GM21619 (cell line): ENCODE measurements at regions not wholly inside any gene's neighbourhood (a gene's known extent, or its start where the extent isn't known, plus 50 kb on each side); places are given as distances from the start of the nearest gene placed in this dataset.

Source experiments
- ATAC-seq: cut with Tn5 transposase; IDR thresholded peaks from one replicate; pipeline ENCODE4 v1.9.1; 2021; ENCODE audit not compliant: unreplicated experiment

DNA sequence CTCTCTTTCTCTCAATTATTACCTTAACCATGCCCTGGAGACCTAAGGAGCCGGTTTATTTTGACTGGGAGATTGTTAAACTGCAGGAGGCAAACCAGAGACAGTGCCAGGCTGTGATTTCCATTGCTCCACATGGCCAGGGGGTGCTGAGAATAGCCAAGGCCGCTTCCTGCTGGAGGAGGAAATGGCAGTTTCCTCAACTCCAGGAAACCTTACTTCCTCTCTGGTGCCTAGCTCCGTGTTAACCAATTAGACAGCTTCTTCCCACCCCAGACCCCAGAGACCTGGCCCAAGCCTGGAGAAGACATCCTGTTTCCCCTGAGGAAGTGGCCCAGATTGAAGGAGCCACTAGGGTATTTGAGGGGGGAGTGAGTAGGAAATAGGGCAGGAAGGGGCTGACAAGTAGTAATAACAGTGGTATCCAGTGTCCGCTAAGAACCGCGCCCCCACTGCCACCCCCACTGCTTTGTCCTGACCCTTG is 161.2 kb downstream of the PLPP3 start:
- no peak for ATAC-seq

DNA sequence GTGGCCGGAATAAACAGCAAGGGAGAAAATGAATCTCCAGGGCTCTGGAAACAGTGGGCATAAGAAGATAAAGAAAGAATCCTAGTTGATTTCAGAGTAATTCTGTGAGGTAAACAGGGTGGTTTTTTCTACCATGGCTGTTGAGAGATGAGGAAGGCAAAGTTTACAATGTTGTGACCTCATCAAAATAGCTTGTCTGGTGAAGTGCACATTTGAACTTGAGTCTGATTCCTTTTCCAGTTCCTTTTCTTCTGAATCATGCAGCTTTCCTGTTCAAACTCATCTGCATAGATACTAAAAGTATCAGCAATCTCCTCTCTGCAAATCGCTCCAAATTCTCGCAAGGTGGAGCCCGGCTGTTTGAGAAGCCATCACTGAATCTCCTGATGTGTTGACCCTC is 161.7 kb downstream of the PLPP3 start:
- ATAC-seq, result no peak

DNA sequence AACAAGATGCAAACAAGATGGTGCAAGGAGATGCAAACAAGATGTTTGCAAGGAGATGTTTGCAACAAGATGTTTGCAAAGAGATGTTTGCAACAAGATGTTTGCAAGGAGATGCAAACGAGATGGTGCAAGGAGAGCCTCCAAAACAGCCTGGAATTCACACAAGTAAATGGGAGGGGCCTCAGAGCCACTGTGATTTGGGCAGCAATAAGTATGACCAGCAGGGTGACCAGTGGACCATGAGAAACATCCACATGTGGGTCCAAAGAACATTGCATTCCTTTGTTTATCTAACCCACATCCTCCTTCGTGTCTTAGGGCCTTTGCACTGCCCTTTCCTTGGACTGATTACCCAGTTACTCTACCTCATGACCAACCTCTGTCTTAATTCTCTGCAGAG is 162.9 kb downstream of the PLPP3 start:
- no peak for ATAC-seq

DNA sequence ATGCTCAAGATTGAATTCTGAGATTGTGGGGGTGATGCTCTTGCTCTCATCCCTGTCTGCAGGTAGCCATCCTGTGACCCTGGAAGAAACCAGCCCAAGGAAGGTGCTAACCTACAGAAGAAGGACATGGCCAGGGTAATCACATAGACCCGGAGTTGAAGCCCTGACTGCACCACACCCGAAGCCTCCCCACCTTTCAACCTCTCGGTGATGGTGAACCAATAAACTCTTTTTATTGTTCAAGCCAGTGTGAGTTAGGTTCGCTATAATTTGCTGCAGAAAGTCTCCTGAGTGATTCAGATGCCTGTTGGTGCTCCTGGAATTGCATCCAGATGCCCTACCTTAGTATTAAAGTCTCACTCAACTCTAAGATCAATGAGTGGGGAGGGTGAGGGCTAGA is 163.6 kb downstream of the PLPP3 start:
- no peak for ATAC-seq

DNA sequence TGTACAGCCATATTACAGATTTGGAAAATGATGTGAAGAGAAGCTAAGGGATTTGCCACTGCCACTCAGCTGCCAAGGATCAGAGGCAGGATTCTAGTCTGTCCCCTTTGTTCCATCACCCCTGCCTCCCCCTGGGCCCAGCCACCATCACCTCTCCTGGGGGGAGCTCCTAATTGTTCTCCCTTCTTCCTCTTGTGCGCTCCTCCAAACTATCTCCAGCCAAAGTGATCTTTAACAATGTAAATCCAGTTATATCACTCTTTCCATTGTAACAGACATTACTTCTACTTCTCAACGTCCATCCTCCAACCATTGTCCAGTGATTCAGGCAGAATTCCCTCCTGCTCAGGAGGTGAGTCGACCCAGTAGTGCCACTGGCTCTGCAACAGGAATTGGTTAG is 164.1 kb downstream of the PLPP3 start:
- no peak for ATAC-seq

DNA sequence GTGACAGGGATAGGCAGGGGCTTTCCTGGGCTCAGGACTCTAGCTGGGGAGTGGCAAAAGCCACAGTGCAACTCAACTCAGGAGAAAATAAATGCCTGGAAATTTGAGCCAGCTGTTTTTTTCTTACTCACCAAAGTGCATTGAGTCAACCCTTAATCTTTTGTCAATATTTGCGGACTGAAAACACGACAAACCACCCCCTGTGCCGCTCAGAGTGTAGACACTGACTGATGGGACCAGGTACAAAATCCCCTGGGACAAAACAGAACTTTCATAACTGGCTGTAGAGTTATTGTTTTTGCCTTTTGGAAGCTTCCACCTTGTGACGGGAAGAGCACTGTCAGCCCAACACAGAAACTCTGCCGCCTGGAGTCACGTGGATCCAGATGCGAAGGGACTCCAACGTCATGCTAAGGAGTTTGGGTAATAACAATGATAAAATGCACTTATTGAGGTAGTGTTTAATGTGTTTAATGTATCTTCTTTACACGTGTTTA is 164.6 kb downstream of the PLPP3 start:
- no peak for ATAC-seq

DNA sequence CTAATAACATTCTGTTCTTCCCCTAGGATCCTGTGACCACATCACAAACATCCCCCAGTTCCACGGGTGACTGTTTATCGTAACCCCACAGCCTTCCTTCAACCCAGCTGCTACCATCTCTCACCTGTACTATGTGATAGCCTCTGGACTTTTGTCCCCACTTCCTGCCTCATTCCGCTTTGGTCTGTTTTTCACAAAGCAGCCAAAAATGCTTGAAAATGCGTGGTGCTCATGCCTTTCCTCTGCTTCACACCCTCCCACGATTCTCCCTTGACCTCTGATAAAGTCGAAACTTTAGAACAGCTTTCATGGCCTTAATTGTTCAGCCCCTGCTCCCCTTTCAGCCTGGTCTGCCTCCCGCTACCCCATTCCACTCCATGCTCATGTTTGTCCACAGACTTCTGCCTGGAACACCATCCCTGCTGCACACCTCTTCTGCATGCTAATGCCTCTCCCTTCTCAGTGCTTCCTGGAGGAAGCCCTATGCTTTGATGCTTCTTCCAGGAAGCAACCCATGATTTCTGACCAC is 165.6 kb downstream of the PLPP3 start:
- ATAC-seq, result no peak

DNA sequence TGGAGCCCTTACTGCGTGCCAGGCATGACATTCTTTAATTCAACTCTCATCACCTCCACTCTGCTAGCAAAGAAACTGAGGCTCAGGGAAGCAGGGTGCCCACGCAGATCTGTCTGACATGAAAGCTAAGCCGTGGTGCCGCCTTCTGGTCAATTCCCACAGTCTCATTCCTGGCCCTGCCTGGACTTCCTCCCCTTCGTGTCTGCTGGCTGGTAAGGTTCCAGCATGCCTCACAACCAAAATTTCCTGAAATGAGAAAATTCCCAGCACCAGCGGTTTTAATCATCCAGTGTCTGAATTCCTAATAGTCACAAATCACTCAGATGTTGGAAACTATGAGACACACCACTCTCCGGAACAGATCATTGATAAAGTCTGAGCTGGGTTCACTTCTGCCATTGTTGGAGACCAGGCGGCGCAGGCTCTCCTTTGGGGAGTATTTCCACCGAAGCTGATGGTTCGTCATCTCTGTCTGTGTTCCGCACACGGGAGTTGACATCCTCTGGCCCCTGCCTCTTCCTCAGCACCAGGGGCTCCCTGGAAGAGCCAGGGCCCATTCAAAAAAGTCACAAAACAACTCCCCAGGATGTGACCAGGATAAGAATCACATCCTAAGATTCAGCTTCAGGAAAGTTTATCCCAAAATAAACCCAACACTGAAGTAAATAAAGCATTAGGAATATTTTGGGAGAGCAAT is 167.7 kb downstream of the PLPP3 start:
- no peak for ATAC-seq

DNA sequence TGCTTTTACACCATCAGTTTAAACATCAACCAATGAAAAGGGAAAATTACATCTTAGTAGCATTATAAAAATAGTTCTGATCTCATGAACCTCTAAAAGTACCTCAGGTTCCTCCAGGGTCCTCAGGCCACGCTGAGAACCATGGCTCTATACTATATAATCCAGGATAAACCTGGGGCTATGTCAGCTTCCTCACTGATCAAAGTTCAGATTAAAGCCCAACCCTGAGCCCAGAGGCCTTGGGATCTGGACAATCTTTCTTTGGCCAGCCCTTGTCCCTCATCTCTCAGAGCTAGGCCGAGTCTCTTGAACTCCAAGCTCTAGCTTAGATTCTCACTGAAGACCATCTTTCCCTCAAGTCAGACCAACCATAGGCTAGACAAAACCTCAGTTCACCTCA is 168.3 kb downstream of the PLPP3 start:
- no peak for ATAC-seq

DNA sequence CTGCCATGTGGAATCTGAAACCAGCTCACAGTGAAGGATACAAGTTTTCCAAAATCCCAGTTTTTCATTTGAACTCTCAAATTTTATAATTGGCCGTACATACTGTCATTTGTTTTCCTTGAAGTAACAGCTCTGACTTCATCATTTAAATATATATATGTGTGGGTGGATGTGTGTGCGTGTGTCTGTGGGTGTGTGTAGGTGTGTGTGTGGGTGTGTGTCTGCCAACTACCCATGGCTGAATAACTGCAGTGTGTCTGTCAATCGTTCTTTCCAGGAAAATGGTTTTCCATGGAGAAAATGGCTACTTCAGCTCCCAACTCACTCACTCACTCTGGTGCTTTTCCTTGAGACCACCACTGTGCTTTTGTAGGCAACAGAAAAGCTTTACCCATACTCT is 169.0 kb downstream of the PLPP3 start:
- ATAC-seq, result no peak

DNA sequence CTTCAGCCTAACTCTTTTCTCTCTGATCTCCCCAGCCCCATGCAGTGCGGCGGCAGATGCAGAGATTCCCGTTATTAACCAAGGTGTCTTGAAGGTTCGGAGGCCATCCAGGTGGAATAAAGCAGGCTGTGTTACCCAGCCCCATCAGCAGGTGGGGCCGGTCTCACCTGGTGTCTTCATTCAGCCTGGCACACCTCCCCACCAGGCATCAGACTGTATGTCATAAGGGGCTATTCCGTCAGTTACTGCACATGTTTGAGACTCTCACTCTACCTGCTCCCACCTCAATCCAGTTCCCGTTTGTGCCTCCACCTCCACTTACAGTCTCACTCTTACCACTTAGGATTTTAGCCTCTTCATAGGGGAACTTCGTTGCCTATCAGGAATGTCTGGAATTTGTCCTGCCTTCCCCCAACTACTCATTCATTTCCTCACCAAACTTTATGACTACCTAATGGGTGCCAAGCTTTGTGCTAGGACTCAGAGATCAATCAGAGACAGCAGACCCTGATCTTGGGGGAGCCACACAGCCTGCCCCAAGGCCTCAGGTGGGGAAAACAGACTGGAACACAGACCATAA is 170.2 kb downstream of the PLPP3 start:
- no peak for ATAC-seq

DNA sequence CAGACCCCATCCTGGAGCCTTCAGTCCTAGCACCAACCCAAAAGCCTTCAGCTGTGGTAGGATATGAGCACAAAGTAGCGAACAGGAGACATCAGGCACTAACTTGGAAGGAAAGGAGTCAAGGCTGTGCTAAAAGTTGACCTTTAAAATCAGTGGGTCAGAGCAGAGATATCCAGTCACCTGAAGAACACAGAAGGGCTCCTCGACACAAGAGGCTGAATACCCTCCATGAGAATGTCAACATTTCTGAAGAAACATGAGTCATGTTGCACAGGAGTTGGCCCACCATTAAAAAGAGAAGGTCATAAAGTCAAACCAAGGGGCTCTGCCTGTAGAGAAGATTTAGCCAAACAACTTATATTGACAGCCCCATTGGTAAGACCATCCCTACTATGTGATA is 172.5 kb downstream of the PLPP3 start:
- no peak for ATAC-seq

DNA sequence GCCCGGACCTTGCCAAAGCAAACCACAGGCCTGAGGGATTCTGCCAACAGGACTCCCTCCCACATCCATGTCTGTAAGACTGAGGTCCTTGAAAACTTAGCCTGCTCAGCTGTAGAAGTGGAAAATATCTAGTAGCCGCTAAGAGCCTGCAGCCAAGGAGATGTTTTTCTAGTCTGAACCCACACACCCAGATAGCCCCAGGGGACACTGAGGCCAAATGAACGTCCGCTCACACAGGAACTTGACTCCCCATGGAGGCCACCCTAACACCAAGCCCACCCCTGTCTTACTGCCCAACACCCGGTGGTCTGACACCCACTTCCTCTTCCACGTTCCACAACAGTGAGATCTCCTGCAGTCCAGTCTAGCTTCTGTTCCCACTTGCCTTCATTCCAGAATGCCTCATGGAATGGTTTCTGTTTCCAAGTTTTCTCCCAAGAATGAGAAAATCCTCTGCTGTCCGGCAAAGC is 174.8 kb downstream of the PLPP3 start:
- no peak for ATAC-seq

DNA sequence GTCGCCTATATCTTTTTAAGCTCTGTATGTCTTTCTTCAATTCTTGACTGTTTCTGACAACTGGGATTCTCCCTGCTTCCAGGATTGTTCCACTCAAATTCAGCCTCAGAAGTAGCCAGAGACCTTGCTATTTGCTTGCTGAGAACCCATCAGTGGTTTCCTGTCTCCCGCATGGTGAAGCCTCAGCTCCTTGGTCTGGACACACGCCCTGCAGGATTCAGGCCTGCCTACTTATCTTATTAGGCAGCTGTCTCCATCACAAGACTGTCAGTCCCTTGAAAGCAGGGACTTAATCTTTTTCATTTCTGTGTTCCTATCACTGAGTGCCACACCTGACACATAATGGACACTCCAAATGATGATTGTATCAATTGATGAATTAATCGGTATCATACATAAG is 175.3 kb downstream of the PLPP3 start:
- ATAC-seq, result no peak

DNA sequence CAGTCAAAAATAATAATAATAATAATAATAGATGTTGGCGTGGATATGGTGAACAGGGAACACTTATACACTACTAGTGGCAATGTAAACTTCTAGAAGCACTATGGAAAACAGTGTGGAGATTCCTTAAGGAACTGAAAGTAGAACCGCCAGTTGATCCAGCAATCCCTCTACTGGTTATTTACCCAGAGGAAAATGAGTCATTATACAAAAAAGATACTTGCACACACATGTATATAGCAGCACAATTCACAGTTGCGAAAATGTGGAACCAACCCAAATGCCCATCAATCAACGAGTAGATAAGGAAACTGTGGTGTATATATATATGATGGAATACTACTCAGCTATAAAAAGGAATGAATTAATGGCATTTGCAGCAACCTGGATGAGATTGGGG is 176.0 kb downstream of the PLPP3 start:
- no peak for ATAC-seq

DNA sequence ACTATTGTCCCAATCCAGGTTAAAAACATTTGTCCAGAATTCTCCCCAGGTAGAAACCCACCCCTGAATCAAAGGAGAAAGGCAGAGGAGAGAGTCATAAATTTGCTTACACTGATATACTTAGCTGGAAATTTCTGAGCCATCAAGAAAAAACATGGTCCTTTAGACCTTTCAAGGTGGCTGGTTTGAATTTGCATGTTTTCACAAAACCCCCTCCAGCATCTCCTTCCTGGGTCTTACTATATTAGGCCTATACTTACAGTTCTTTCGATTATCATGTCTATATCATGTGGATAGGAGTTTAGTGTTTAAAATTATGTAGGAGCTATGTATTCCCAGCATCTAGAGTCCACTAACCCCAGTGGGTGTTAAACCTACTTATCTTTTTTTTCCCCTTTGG is 178.2 kb downstream of the PLPP3 start:
- no peak for ATAC-seq

DNA sequence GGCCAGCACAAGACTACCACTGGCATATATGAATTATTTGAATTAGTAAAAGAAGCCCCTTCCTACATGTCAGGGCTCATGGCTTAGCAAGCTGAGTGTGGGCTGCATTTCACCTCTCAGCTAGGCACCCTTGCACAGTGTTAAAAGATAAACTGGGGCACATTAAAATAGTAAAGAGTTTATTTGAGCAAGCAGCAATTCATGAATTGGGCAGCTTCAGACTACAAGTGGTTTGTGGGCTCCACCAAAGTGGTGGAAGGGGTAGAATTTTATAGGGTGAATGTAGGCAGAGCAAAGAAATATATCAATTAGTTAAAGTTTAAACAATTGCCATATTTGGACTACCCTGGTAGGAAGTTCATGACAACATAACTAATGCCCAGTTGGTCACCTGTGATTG is 178.8 kb downstream of the PLPP3 start:
- ATAC-seq, result no peak

DNA sequence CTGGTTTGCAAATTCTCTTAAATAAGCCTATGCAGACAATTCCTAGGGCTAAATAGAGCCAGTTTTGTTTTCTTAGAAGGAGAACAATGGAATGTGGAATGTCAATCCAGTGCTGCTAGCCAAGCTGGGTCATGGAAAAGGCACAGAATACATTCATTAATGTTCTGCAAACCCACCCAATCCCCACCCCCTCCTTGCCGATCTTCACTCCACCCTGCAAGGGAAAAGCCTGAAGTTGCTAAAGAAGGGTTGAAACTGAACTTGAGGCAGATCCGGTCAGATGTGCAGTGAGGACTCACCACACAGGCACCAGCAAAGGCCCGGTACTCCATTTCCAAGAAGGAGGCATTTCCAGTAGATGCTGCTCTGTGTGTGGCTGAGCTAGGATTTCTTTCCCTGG is 179.6 kb downstream of the PLPP3 start:
- ATAC-seq, result no peak

DNA sequence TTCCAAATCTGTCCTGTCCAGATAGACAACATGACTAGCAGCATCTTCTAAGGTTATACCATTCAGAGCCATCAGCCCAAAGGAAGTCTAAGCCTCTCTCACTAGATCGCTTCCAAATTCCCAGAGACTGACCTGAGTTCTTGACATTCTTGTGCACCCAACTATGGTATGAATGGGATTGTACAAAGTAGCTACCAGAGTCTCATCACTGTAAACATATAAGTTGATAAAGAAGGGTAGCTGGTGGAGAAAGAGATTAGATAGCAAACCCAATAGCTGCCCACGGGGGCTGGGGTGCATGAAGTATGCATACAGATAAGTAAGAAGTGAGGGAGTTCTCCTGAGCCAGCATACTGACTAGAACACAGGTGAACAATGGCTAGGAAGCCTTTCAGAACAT is 180.0 kb downstream of the PLPP3 start:
- no peak for ATAC-seq

DNA sequence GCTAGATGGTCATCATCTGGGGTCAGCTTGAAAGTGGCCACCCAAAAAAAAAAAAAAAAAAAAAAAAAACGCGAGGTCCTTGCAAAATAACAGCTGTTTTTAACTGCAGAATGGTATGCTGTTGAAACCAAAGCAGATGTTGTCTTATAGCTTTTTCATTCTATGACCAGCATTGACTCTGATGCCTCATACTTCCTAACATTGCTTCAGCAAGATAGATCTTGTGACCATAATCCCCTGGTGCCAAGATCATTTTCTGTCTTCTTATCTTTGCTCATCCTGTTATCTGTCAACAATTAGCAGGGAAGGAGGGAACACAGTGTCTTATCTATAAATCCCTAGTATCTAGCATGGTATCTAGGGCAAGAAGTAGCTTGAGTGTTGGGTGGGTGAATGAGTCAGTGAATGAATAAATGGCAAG is 181.5 kb downstream of the PLPP3 start:
- ATAC-seq, result no peak

DNA sequence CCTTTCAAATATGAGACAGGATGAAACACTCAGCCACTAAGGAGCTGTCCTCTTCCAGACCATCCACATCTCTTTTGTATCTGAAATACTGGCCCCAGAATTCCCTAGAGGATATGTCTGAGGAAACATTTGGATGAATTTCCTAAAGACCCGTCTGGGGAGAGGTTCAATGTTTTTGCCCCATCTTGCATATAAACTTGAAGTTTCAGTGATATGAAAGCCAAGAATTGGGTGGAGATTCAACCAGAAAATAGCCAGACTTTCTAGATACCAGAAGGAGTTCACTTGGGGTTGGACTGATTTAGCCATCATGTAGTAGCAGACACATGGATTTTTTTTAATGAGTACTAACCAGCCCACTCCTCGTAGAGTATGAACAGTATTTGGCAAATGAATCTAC is 182.0 kb downstream of the PLPP3 start:
- ATAC-seq, result no peak

DNA sequence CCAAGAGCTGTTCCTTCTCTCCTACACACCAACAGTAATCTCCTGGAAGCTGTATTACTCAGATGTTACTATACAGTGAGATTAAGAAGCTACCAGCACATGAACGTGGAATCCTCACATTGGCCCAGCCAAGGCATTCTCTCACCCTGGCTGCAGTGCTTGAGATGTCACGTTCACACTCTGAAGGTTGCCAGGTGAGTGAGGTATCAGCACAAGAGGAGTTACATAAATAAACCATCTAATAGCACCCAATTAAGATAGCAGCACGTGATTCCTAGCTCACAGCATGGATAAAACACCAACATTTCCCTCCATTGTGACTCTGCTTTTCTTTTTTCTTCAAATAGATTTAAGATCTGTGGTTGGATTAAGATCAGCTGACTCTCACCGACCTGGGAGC is 182.8 kb downstream of the PLPP3 start:
- no peak for ATAC-seq
